ENCODE measurements at regions not wholly inside any gene's neighbourhood (a gene's known extent, or its start where the extent isn't known, plus 50 kb on each side); places are given as distances from the start of the nearest gene placed in this dataset.

DNA sequence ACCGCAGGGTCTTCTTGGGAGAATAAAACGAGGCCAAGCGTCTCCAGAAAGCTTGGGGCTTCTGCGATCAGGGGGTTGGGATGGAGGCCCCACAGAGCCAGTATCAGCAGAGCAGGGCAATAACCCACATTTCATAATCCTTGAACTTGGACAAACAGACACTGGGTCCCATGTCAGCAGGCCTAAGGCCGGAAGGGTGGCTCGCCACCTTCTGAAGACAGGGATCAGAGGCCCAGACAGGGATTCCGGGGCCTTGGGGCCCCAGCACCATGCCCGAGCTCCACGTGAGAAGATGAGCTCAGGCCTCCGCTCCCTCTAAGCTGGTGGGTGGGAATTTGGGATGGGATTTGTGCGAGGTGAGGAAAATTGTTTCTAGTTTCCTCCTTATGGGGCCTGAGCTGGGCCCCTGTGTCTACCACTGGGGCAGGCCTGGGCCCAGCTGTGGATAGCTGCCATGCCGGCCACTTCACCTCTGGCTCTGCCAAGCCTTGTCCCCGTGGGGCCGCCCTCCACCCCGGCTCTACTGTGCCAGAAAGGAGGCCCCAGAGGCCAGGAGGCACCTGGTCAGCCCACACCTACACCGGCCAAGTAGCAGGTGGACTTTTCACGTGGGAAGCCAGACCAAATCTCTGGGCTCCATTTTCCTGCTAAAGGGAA, 67.2 kb upstream of the DLK1 start:
- DNase-seq: no peak

DNA sequence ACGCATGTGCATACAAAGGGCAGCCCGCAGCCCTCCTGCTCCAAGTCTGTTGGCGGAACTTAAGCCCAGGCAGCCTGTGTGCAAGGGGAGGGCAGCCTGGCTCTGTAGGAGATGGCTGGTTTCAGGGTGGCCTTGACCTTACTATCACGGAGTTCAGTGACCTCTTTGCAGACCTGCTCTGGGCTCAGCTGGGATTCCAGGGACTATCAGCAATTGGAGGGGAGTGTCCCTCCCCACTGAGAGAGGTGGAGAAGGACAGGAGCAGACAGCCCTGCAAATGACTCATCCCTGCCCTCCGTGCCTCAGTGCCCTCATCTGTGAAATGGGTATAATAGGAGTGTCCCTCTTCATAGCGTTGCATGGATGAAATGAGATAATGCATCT, 66.2 kb upstream of the DLK1 start:
- no peak for DNase-seq

DNA sequence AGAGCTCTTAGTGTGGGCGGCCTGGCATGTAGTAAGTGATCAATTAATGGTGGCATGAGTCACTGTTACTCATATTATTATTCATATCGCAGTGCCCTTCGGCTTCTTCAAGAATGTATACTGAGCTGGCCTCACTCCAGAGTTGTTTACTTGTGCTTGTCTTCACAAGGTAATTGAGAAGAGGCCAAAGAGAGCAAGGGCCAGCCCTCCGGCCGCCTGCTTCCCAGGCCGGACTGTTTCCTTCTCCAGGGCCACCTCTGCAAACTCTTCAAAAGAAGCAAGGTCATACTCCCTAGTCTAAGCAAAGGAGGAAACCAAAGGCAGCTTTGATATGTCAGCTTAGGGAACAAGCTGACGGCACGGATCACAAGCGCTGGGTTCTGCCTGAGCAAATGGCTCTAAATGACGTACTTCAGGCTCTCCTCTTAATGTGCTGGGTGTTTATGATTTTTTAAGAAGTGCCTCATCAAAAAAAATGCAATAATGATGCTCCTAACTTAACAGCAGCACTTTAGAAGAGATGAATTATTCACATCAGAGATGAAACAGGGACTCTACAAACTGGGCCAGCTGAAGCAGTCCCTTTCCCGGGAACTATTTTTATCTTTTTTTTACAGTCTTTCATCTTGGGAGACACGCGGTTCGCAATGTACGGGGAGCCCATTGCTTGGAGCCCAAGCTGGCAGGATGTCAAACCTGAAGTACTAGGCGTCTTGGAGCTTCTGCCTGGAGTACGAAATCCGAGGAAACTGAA, 65.6 kb upstream of the DLK1 start:
- DNase-seq: peak in 1 of 2 experiments; percentile 64

DNA sequence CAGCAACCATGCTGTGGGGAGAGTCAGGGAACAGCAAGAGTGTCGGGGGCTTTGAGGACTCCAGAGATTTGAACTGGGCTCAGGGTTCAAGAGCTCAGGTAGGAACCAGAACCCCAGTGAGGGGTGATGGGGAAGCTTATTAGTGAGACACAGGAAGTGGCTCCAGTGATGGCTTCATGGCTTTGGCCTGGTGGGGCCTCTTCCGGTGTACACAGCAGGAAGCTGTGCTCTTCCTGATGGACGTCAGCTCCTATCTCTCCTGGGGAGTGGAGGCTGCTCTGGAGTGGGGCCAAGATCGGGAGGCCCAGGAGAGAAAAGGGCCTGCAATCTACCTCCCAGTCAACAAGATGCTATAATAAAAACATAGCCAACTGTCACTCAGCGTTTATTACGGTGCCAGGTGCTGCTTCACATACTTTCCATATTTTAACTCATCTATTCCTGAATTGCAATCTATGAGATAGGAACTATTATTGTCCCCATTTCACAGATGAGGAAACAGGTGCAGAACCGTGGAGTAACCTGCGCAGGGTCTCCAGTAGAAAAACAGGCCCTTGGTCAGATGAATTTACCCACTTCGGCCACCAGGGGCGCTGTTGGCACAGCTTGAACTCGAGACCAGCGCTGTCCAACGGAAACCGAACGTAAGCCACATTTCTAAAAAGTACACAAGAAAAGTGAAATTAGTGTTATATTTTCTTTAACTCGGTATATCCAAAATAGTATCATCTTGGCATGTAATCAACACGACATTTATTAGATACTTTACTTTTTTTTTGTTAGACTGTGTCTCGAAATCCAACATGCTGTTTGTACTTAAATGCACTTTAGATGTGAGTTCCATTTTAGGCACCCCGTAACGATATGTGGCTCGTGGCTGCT, 63.6 kb upstream of the DLK1 start:
- DNase-seq: peak; percentile 50 to 63

DNA sequence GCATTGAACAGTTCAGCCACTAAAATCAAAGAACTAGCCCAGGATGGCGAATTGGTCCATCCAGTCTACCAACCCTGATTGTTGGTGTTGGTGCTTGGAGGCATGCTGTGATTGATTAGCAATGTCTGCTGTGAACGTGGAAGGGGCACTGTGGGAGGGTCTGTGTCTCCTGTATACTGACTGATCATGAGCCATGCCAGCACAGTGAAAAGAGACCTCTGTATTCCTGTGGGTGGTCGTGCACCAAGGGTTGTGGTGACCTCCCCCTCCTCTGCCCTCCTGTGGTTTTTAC, 63.0 kb upstream of the DLK1 start:
- DNase-seq: no peak

DNA sequence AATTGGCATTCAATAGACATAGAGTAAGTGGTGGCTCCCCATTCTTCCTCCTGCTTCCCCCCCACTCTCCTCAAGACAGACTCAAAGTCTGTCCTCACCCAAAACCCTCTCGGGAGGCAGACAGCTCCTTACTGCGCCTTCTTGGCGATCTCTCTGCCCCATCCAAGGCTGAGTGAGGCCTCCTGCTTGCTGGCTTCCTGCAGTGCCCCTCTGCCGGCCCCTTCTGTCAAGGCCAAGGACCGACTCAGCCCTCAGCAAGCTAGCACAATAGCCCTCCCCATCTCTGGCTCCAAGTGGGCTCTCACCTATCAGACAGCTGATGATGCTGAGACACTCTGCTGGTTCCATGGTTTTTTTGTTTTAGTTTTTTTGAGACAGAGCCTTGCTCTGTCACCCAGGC, 62.5 kb upstream of the DLK1 start:
- DNase-seq: no peak

DNA sequence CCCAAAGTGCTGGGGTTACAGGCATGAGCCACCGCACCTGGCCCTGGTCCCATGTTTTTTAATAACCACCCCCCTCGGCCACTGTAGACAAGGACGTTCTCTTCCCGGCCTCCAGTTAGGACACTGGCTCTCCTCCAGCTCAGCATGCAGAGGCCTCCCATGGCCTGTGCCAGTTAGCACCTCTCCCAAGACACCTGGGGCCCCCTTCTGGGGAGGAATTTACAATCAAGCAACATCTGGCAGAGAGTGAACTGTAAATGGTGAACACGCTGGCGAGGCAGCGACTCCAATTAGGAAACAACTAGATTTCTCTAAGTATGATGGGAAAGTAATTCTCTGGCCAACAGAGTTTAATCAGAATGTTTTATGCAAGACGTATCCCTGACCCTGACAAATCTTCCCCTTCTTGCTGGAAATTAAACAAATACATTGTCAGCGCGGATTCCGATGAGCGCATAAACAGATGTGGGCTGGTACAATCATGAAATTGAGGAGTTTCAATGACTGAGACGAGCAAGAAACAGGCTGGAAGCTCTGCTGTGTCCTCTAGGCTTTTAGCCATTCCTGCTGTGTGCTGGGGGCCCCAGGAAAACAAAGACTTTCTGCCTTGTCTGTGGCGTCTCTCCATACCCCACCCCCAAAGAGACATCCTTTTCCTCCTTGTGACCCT, 61.7 kb upstream of the DLK1 start:
- no peak for DNase-seq

DNA sequence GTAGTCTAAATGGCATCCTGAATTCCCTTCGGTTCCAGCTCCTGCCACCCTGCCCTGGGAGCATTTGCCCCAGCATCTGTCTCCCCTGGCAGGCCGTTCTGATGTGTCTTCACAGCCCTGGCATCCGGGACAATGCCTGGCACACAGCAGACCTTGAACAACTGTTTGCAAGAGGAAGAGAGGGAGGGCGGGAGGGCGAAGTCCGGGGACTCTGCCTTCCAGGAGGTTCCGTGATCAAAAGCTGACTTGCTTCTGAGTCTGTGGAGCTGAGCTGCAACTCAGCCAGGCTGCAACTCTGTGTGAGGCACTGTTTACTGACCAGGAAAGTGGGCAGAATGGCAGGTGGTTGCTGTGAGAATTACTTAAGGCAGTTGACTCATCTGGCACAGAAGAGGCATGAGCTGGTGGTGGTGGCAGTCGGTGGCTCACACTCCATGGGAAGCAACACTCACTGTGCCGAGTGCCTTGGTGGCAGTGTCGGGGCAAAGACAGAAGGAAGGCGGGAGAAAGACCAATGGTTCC, 61.1 kb upstream of the DLK1 start:
- no peak for DNase-seq

DNA sequence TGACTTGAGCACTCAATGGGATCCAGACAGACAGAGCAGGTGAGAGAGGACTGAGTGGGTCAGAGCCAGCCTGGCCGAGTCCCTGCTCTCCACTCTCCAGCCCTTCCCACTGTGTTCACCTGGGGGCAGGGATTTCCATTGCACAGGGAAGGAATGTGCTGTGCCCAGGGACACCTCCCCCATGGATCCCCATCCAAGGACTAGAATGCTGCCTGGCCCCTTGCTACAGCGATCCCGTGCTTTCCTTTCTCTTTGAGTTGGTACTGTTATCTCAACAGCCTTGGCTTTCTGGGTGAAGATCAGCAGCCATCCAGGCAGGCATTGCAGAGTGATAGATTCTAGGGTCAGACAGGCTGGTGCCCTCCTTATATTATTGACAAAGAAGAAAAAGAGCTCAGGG, 60.3 kb upstream of the DLK1 start:
- no peak for DNase-seq

DNA sequence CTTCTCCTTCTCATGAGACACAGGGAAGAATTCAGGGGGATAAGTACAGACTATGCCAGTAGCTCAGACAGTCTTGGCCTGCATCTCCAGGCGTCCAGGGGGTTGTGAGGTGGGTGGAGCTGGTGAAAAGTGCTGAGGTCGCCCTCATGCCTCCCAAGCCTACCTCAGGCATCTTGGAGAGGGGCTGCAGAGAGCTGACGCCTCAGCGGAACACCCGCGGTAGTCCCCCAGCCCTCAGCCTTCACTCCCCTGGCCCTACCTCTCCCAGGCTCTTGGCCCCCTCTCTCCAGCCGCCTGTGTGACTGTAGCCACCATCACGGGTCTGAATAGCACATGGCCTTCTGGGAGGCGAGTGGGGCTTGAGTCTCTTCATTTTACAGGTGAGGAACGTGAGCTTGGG, 59.8 kb upstream of the DLK1 start:
- no peak for DNase-seq

DNA sequence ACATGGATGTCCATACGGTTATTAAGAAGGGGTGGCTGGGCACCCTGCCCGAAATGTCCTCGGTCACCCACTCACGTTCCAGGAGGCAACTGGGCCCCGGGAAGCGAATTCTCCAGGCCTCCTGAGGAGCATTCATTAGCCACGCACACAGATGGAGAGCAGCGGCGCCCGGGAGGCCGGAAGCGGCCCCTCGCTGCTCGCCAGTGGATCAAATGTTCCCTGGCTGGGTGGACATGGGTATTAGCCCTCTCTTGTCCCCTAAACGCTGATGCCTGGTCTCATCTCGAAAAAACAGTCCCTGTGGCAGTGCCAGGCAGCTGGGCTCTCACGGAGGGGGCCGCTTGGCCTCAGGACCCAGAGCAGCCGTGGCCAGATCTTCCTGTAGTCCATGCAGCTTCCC, 59.0 kb upstream of the DLK1 start:
- DNase-seq: no peak

DNA sequence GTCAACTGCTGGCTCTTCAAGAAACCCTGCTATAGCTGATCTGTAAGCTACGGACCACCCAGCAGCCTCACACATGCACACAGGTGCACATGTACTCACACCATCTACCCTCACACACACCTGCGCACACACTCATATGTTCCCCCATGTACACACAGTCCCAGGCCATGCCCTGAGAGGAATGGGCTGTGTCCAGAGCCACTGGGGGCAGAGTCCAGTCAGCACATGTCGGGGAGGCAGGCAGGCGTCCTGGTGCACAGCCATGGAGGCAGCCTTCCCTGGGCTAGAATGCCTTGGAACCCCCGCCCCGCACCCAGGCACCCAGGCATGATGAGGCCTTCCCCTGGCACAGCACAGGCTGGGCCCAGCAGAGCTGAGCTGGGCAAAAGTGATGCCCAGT, 58.3 kb upstream of the DLK1 start:
- DNase-seq: no peak

DNA sequence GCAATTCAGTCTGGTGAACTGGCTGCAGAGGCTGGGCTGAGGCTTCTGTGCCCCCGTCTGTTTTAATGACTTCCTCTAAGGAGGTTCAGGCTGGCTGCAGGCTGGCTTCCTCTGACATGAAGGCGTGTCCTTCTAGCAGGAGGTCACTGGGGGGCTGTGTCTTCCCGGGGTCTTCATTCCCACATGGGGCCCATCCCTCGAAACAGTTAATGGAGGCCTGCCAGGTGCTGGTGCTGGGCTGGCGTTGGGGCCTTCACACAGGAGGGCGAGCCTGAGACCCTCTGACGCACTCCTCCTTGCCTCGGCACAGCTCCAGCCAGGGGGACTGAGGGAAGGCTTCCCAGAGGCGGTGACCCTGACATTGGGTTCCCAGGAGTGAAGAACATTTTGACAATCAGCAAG, 57.7 kb upstream of the DLK1 start:
- no peak for DNase-seq

DNA sequence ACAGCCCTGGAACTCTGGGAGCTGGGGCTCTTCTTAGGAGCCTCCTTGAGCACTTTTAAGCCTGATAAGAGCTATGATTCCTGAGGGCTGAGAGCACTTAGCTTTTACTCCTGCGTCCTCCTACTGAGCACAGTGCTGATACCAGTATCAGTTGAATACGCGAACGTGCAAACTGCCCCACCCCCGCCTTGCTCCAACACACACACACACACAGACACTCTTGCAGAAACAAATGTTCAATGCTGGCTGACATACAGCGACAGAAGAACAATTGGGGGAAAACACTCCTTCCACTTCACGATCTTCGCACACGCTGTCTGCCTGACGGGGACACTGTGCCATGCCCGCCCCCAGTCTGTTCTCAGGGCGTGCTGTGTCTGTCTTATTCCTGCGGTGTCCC, 57.2 kb upstream of the DLK1 start:
- peak; percentile 64 to 76 for DNase-seq

DNA sequence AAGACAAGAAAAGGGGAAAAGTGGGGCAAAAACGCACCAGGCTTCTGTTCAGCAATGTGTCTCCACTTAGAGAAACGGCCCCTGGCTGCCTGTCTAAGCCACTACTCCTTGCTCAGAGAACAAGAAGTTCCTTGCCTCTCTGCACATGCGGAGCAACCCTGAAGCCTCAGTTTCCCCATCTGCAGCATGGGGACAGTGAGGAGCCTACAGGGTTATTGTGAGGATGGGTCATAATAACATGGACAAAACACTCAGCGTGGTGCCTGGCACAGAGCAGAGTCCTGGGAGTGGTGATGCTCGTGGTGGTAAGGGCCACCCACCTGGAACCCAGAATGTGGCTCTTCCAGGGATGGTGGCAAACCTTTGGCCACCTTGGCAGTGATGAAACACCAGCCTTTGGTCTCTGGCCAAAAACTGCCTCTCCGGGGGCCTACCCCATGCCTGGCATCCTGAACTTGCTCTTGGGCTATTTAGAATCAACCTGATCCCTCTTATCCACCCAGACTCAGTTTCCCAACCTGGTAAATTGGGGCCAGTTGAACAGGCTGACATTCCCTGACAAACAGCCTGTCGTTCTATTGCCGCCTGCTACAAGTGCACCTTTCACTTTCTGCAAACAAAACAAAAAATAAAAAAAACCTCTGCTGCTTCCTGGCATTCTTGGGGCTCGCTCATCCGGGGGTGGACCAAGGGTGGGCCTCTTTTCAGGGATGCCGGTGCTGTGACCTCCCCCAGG, 56.5 kb upstream of the DLK1 start:
- no peak for DNase-seq

DNA sequence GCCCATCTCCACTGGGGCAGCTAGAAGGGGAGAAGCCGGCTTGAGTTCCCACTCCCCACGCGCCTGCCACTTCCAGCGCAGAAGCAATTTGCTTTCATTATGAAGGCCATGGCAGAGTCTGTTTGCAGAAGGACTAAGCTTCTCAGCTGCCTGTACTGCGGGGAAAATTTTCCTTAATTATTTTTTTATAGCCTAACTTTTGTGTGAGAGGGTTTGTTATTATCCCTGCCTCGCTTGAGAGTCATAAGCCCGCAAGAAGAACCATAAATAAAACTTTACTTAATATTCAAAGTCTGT, 56.0 kb upstream of the DLK1 start:
- no peak for DNase-seq

DNA sequence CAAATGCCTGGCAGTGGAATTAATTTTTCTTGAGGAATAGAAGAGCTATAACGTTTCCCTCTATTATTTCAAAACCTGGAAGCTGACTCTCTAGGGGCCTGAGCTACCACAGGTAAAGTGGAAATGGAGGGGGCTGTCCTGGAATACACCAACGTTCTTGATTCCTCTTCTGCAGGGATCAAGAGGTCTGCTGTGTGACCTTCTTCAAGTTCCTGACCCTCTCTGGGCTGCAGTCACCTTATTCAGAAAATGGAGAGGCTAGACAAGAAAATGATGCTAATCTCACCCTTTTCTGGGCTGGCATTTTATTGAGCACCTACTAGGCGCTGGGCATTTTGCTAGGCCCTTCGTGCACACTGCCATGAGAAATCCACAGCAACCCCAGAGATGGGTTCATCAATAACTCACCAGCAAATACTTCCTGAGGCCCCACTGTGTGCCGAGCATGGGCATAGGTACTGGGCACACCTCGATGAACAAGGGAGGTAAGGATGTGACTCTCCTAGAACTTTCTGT, 55.2 kb upstream of the DLK1 start:
- DNase-seq: no peak

DNA sequence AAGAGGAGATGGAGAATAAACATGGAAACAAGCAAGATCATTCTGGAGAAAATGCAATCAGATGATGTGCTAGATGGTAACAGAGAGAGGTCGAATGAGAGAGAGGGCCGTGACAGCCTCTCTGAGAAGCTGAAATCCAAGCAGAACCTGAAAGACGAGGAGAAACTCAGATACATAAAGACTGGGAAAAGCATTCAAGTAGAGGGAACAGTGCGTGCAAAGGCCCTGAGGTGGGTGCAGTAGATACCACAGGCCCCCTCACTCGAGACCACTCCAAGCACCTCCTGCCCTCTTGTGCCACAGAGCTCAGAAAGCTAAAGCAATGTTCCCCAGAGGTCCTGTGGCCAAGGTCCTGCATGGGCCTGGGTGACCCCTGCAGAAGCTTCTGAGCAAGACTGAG, 54.8 kb upstream of the DLK1 start:
- DNase-seq: no peak

DNA sequence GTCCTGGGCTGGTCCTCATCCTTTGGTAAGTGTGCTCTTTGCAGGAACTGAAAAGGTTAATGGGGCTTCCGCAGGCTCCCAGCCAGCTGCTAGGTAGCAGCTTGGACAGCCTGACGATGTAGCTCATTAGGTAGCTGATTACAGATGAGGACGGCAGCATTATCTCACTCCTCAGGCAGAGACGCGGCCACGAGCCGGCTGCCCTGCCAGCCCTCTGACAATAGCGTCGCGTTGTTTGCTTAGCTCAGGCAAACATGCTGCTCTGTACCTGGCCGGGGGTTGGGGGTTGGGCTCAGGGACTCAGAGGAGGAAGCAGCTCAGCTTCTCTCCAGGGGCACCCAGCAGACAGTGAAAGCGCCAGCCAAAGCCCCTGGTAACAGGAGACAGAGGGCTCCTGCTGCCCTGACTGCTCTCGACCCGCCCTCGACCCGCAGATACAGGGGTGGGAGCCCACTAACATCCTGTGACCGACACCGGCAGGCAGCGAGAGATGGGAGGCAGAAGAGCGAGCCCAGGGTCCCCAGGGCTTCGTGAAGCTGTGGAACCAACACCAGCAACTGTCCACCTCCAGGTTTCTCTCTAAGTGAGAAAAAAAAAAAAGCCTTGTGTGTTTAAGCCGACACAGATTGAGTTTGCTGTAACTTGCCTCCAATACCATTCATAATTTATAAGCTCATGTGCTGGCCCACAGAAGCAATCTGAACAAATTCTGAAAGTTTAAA, 53.4 kb upstream of the DLK1 start:
- peak; percentile 72 to 78 for DNase-seq

DNA sequence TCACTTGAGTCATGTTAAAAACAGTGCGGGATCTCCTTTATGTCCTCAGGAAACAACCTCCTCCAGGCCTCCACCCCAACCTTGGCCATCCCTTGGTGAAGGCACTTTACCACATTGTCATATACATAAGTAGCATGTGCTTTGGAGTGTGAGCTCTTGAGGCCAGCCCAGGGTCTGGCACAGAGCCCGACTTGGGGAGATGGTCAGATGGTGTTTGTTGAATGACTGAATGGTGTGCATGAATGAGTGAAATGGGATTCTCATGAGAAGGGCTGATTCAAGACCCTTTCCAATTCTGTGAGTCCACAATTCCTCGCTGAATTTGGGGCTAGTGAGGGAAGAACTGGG, 52.9 kb upstream of the DLK1 start:
- DNase-seq: no peak

DNA sequence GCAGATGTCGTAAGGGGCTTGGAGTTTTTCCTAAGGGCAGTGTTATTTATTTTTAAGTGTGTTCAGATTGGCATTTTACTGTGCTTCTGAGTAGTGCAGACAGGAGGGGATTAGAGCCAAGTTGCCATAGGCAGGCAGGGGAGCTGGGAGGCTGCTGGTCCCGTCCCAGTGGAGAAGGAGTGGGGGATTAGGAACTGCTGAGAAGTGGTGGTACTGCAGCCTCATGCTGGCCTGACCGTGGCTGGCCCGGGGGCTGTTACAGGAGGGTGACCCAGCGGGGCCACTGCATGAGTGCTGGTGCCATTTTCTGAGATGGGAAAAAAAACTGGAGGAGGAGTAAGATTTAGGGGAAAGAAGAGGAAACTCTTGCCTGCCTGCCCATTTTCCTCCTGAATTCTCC, 52.3 kb upstream of the DLK1 start:
- no peak for DNase-seq

Data from NCI-H187 (cell line).